Stimulated activated CD4-positive, alpha-beta T cell treated with anti-CD3 and anti-CD28 coated beads, Interleukin-2, amount 100 ng/mL, for 4 hours (primary cell): ENCODE measurements at regions not wholly inside any gene's neighbourhood (a gene's known extent, or its start where the extent isn't known, plus 50 kb on each side); places are given as distances from the start of the nearest gene placed in this dataset.

Source experiments
- DNase-seq: peaks from one replicate; pipeline ENCODE4 v3.0.0-alpha.2; 2020; ENCODE audit warnings: low read depth

DNA sequence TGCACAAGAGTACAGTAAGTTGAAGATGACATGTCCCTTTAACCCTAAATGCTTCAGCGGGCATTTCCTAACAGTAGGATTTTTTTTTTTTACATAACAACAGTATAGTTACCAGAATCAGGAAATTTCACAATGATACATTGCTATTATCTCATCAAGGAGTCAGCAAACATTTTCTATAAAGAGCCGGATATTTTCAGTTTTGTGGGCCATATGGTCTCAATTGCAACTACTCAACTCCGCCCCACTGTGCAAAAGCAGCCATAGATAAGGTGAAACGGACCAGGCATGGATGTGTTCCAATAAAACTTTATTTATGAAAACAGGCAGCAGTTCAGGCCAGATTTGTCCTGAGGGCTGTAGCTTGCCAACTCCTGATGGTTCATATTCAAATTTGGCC lies 130.6 kb downstream of the SMAD6 start:
- no peak for DNase-seq

DNA sequence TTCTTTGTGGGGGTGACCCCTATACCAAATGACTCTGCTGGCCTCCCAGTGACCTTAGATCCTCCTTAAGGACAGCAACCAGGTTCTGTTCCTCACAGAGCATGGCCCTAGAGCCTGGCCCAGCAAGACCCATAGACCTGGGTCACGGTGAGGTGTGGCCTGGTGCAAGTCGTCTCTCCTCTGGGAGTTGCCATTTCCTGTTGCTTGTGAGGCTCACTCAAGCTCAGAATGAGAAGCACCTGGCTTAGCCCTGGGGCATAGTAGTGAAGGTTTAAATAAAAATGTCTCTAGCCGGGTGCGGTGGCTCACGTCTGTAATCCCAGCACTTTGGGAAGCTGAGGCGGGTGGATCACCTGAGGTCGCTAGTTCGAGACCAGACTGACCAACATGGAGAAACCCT lies 131.3 kb downstream of the SMAD6 start:
- no peak for DNase-seq

DNA sequence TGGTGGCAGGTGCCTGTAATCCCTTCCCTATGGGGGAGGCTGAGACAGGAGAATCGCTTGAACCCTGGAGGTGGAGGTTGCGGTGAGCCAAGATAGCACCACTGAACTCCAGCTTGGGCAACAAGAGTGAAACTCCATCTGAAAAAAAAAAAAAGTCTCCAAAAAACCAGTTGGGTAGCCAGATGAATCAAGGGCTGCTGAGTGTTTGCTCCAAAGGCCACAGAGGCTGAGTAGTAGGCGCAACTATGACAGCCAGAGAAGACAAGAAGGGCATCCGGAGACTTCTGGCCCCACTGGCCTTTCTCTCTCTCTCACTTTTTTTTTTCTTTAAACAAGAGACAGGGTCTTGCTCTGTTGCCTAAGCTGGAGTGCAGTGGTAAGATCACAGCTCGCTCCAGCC lies 131.8 kb downstream of the SMAD6 start:
- no peak for DNase-seq

DNA sequence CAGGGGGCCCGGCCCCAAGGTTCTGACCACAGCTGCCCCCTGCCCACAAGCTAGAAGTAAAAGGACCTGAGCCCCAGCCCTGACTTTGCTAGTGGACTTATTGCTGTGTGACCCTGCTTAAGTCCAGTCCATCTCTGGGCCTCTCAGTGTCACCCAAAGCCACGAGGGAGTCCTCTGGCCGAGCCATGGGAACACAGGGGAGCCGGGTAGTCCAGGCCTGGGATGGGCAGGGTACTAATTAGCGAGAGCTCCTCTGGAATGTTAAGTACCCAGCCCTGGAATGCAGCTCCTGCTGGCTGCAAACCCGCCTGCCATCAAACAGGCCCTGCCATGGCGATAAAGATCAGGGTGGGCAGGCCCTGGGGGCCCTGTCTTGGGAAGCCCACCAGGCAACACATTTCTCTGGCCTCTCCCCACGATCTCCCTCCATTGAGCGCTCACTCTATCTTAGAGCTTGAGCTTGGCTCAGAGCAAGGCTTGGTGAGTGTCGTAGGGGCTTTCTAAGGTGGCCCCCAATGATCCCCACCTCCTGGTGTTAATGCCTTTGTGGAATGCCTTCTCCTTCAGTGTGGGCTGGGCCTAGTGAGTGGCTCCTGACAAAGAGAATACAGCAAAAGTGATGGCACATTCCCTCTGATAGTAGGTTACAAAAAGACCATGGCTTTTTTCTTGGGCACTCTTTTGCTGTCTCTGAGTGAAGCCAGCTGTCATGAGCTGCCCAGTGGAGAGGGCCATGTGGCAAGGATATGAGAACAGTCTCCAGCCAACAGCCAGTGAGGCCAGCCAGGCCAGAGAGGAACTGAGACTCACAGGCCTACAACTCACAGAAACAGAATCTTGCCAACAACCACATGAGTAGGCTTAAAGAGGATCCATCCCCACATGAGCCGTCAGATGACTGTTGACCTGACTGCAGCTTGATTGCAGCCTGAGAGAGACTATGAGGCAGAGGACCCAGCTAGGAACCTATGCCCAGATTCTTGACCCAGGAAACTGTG lies 133.1 kb downstream of the SMAD6 start:
- DNase-seq: no peak

DNA sequence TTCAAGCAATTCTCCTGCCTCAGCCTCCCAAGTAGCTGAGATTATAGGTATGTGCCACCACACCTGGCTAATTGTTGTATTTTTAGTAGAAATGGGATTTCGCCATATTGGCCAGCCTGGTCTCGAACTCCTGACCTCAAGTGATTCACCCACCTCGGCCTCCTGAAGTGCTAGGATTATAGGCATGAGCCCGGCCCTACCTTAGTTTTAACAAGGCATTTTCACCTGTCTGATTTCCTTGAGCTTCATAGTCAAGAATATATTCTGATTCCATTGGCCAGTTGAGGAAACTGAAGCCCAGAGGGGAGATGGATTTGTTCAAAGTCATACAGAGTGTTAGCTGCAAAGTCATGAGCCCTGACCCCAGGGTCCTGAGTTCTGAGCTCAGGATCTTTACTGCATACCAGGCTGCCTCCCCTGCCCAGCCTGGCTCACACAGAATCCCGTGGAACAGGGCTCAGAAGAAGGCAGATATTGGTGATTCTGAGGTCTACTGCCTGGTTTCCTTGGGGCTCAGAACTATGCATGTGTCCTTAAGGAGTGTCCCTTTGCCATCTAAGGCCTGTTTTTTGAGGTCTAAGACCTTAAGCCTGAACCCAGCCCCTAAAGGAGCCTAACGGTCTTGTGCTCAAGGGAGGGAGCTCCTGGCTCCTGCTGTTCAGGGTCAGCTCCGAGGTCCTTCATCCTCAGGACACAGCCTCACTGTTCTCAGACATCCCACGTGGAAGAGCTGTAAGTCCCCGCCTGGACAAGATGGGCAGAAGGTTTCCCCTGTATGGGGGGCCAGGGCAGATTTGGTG lies 134.4 kb downstream of the SMAD6 start:
- DNase-seq: no peak

GRCh38 chr15:66838202-66838601 lies 136.2 kb downstream of the SMAD6 start:
- no peak for DNase-seq

DNA sequence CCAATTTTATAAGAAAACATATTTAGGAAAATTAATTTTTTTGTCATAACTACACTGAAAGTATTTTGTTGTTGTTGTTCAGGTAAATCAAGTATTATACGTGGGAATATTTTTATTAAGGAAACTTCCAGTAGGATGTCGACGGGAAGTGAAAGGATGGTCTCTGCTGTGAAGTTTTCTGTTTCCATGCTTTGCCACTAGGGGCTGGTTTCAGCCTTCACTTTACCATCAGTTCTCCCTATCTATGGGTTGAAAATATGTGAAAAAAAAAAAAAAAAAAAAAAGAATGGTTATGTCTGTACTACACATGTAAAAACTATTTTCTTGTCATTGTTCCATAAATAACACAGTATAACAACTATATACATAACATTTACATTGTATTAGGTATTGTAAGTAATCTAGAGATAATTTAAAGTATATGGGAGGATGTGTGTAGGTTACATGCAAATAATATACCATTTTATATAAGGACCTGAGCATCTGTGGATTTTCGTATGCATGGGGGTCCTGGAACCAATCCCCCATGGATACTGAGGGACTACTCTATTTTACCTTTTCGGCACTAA lies 136.7 kb downstream of the SMAD6 start:
- DNase-seq: no peak

DNA sequence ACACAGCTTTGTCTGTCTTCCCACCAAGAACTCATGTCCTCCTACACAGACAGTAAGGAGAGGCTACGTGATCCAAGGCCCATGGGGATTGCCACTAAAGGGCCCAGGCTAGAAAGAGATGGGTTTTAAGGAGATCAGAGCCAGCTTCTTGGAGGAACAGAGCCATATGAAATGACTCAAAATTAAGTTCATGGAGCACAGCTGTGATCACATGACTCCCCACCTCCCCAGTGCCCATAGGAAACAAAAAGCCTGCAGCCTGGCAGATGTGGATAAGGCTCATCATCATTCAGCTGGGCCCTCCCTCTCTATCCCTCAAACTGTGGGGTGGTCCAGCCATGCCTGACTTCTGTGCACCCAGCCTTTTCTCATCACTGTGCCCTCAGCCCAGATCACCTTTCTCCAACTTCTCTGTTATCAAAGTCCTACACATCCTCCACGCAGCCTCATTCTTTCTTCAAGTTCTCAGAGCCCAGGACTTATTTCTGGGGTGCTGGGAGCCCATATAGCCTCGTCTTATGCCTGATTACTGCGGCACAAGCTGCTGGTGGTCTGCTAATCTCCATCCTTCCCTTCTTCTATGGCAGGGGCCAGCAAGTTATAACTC lies 137.6 kb downstream of the SMAD6 start:
- no peak for DNase-seq

- DNase-seq: no peak
These were observed 138.8 kb downstream of the SMAD6 start for GRCh38 chr15:66840615-66841390.

DNA sequence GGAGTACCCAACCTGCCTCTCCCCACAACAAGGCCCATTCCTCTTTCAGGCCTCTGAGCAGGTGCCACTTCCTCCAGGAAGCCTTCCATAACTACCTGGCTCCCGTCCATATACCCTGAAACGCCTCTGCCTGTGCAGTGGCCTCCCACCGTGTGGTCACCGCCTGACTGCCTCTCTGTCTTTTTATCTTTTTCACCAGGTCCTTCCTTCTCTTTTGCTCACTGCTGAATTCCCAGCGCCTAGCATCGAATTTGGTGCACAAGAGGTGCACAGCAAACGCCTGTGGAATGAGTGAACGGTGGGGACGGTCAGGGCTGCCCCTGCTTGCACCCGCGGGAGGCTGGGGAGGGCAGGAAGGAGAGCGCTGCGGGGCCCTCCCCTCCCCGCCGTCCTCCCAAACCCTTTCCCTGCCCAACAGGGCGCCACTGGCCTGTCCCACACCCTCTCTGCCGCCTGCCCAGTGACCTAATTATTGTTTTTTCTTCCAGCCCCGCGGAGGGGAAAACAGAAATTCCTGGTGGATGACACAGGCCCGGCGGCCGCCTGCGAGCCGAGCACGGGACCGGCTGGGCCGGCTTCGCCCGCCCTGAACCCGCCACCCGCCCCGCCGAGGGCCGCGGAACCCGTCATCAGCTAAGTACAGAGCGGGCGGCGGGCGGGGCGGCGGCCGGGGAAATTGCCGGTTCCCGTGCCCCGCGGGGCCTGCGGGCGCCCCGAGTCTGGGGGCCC lies 140.1 kb downstream of the SMAD6 start:
- no peak for DNase-seq

DNA sequence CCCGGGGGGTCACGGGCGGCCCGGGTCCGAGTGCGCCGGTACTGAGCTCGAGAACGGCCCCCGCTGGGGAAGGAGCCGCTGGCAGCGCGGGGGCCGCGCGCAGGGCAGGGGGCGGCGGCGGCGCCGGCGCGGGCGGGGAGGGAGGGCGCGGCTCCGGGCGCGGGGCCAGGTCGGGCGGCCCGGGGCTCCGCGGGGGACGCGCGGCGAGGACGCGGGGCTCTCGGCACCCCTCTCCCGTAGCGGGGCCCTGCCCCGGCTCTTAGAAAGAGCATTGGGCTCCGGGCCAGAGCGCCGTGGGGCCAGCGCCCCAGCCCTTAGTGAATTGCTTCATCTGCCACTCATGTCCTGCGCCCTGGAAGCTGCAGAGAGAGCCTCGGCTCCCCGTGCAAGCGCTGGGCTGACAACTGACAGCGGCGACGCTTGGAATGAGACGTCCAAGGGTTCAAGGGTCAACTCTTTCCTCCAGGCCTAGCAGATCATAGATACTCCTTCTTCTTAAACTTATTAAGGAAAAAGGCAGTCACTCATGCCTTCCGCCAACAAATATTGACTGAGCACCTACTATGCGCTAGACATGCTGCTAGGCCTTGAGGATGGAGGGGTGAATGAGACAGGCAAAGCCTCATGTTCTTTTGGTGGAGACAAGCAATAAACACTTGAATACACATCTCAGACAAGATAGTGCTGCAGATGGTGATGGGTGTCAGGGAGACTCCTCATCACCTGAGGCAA lies 140.8 kb downstream of the SMAD6 start:
- DNase-seq: no peak

DNA sequence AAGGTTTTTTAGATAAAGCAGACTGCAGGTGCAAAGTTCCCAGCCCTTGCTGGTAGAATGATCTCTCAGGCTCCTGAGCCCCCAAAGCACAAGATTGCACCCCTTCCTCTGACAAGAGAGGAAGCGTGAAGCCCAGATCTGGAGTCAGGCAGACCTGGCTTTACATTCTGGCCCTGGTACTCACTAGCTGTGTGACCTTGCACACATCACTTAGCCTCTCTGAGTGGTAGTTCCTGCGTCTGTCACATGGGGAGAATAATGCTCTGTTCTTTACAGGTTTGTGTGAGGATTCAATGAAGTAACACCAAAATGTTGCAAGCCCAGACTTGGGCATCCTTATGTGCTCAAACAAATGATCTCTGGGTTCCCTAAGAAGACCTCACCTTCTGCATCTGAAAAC lies 141.5 kb downstream of the SMAD6 start:
- no peak for DNase-seq

DNA sequence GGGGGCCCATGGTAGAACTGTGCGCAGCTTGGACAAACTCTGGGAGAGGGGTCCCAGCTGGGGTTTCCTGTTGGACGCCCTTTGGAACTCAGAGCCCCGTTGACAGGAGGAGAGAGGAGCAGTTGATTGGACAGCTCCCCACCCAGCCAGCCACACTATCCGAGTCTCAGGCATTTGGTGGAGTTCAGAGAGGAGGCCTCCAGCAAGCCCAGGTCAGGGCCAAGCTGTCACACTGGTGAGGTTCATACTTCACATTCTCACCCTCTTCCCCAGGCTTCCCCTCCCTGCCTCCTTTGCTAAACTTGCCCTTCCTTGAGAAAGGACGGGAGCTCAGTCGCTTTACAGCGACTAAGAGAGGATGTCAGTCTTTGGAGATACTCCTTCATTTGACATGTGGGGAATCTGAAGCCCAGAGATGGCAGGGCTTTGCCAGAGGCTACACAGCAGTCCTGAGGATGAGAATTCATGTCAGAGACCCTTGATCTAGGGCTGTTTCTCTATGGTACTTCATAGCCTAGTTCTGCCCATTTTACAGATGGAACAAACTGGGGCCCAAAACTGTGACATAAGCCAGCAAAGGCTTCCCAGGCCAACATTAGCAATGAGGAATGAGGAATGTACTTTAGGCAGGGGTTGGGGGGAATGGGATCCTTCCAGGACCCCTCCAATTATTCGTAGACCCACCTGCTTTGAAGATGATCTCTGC lies 142.2 kb downstream of the SMAD6 start:
- DNase-seq: no peak

GRCh38 chr15:66844747-66845145 lies 142.7 kb downstream of the SMAD6 start:
- no peak for DNase-seq

DNA sequence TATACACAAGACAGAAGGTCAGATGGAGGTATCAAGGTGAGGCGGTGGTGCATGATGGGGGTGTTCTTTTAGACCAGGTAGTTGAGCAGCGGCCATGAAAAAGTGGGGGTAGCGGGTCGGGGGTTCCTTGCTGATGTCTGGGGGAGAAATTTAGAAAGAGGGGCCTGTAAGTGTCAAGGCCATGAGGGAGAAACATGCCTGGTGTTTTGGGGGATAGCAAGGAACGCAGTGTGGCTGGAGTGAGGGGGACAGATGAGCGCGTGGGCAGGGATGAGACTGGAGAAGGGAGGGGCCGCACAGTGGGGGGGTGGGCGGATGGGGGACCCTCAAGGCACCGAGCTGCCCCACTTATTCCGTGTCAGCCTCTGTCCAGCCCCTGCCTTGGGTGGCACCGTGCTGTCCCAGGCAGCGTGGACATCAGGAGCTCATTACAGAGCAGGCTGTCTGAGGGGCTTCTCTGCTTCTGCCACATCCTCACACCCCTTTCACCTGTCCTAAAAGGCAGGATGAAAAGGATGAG lies 143.3 kb downstream of the SMAD6 start:
- no peak for DNase-seq

DNA sequence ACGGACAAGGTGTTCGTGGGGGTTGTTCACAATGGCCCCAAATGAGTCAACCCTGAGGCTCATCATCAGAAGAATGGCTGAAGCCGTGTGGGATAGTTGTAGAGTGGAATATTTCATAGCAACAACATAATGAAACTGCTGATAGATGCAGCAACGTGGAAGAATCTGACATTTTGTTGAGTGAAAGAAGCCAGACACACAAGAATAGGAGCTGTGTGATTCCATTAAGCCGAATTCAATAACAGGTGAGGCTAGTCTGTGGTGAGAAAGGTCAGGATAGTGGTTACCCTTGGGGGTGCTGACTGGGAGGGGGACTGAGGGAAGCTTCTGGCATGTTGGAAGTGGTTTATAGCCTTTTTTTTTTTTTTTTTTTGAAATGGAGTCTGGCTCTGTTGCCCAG lies 144.0 kb downstream of the SMAD6 start:
- no peak for DNase-seq

GRCh38 chr15:66846811-66847210 lies 144.8 kb downstream of the SMAD6 start:
- DNase-seq: no peak

DNA sequence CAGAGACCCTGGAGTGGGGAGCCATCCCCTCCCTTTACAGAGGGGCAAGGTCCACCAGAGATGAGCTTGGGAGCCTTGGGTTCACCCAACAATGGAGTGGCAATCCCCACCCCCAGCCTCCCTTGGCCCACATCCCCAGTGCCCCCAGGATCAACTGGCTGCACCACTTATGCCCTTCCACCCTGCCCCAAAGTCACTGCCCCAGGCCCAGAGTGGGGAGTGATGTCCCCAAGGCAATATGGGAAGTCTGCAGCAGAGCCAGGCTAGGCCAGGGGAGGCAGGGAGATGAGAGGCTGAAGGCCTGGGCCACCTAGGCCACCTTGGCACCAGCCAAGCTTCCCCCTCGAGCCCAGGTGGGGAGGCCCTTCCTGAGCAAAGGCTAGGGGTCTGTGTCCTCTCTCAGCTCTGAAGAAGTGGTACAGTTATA lies 145.5 kb downstream of the SMAD6 start:
- DNase-seq: no peak

DNA sequence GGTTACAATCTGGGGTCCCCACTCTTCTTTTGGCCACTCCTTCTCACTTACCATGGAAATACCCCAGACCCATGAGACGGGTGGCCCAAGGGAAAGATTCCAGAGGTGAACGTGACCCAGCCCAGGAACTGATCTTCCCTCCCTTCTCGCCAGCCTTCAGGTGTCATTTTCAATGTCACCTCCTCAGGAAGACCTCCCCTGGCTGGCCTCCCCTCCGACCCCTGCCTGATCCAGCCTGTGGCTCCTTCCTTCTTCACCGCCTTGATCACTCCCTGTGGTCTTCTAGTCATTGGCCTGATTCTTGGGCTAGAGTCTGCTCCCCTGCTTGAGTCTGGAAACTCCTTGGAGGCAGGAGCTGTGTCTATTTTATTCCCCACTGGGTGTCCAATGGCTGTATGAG lies 146.1 kb downstream of the SMAD6 start:
- DNase-seq: no peak
